HEK293 (cell line): ENCODE measurements at regions not wholly inside any gene's neighbourhood (a gene's known extent, or its start where the extent isn't known, plus 50 kb on each side); places are given as distances from the start of the nearest gene placed in this dataset.

Experiments used
- CTCF ChIP-seq: fragments of 450-650 bp; formaldehyde crosslinking; IDR thresholded peaks from 2 replicates; pipeline ENCODE4 v1.5.1; 2016; ENCODE audit warnings: missing biosample characterization, missing genetic modification characterization
- SALL2 ChIP-seq: fragments of 450-650 bp; formaldehyde crosslinking; IDR thresholded peaks from 2 replicates; pipeline ENCODE4 v1.5.0; 2017; ENCODE audit warnings: missing biosample characterization, mild to moderate bottlenecking, missing genetic modification characterization, borderline replicate concordance
- ZBTB44 ChIP-seq: fragments of 450-650 bp; IDR thresholded peaks from 2 replicates; pipeline ENCODE4 v1.5.1; 2018; ENCODE audit warnings: missing biosample characterization, mild to moderate bottlenecking, missing genetic modification characterization
- ZBTB49 ChIP-seq: fragments of 450-650 bp; formaldehyde crosslinking; IDR thresholded peaks from 2 replicates; pipeline ENCODE4 v1.5.1; 2016; ENCODE audit warnings: missing biosample characterization, missing genetic modification characterization, low read depth
- ZNF138 ChIP-seq: fragments of 450-650 bp; formaldehyde crosslinking; IDR thresholded peaks from 2 replicates; pipeline ENCODE4 v1.5.1; 2016; ENCODE audit warnings: missing biosample characterization, missing genetic modification characterization, borderline replicate concordance
- ZNF223 ChIP-seq: fragments of 450-650 bp; formaldehyde crosslinking; IDR thresholded peaks from 2 replicates; pipeline ENCODE4 v1.5.1; 2016; ENCODE audit warnings: missing biosample characterization, missing genetic modification characterization
- ZNF24 ChIP-seq: fragments of 450-650 bp; formaldehyde crosslinking; IDR thresholded peaks from 2 replicates; pipeline ENCODE4 v1.5.1; 2016; ENCODE audit warnings: missing biosample characterization, missing genetic modification characterization
- ZNF274 ChIP-seq, 2 experiments: fragments of 200-500 bp in 1 of 2; fragments of 450-650 bp in 1 of 2; sonication (Bioruptor generic) in 1 of 2; formaldehyde crosslinking in 1 of 2; IDR thresholded peaks; 2 replicates each; pipeline versions ENCODE4 v1.5.1 to v1.6.1; 2014 to 2016; ENCODE audit warnings: borderline replicate concordance in 1 of 2, inconsistent platforms in 1 of 2, low read length in 1 of 2, missing biosample characterization in 1 of 2, missing genetic modification characterization in 1 of 2
- ZNF768 ChIP-seq: fragments of 450-650 bp; formaldehyde crosslinking; IDR thresholded peaks from 2 replicates; pipeline ENCODE4 v1.5.1; 2018; ENCODE audit warnings: missing biosample characterization, mild to moderate bottlenecking, missing genetic modification characterization

GRCh38 chr18:38487521-38487920, 921.9 kb upstream of the CELF4 start:
- TF ChIP-seq ZBTB49 (tag by site-specific recombination) (no peak), ZNF24 (tag by site-specific recombination) (no peak), ZNF274 (IDR thresholded peaks at IDR 0.05; ENCODE audit: low read length) (no peak), ZNF274 (tag by site-specific recombination; IDR thresholded peaks at IDR 0.05; ENCODE audit: borderline replicate concordance) (no peak), SALL2 (no peak), ZBTB44 (tag by site-specific recombination) (no peak), ZNF138 (tag by site-specific recombination) (no peak), ZNF768 (tag by site-specific recombination) (no peak), ZNF223 (tag by site-specific recombination) (no peak), CTCF (no peak)
